ENCODE measurements at regions not wholly inside any gene's neighbourhood (a gene's known extent, or its start where the extent isn't known, plus 50 kb on each side); places are given as distances from the start of the nearest gene placed in this dataset.

GRCh38 chr7:51645255-51645654 lies 328.6 kb upstream of the COBL start:
- Histone ChIP-seq H3K27ac (no peak overlapping the region), H3K9me3 (no peaks in the 10 kb centered on the region), H3K4me1 (no peaks in the 10 kb centered on the region), H3K4me3 (no peak overlapping the region), H3K36me3 (no peaks in the 10 kb centered on the region), H3K27me3 (no peaks in the 10 kb centered on the region)
- intact Hi-C loops (cut with DNase I), result no loop called here
- DNase-seq (no peak), ATAC-seq (no peak)
- WGBS (ENCODE audit: insufficient coverage, low coverage, low lambda C conversion rate, missing lambda C conversion rate), result 59% methylated on average over 9 of the region's 11 CpGs
- no peak for TF ChIP-seq POLR2A (IDR thresholded peaks at IDR 0.05)
- TF ChIP-seq, protein P1, sequence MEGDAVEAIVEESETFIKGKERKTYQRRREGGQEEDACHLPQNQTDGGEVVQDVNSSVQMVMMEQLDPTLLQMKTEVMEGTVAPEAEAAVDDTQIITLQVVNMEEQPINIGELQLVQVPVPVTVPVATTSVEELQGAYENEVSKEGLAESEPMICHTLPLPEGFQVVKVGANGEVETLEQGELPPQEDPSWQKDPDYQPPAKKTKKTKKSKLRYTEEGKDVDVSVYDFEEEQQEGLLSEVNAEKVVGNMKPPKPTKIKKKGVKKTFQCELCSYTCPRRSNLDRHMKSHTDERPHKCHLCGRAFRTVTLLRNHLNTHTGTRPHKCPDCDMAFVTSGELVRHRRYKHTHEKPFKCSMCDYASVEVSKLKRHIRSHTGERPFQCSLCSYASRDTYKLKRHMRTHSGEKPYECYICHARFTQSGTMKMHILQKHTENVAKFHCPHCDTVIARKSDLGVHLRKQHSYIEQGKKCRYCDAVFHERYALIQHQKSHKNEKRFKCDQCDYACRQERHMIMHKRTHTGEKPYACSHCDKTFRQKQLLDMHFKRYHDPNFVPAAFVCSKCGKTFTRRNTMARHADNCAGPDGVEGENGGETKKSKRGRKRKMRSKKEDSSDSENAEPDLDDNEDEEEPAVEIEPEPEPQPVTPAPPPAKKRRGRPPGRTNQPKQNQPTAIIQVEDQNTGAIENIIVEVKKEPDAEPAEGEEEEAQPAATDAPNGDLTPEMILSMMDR (IDR thresholded peaks at IDR 0.05), result no peak

- WGBS (ENCODE audit: insufficient coverage, low coverage, low lambda C conversion rate, missing lambda C conversion rate), result no CpG with 5 or more reads among the region's 2 CpGs
- intact Hi-C loops (cut with DNase I), result no loop called here
Measured at GRCh38 chr7:51644216-51644615, 327.6 kb upstream of the COBL start.

GRCh38 chr7:51640841-51641240 lies 324.2 kb upstream of the COBL start:
- no peak for DNase-seq
- no peak for ATAC-seq
- no peak overlapping the region for H3K27ac ChIP-seq

More at GRCh38 chr7:51644216-51644615, 327.6 kb upstream of the COBL start:
- TF ChIP-seq POLR2A (IDR thresholded peaks at IDR 0.05), result no peak
- TF ChIP-seq, protein P1 (IDR thresholded peaks at IDR 0.05), result no peak
- ATAC-seq, result no peak
- H3K27ac ChIP-seq, result no peak overlapping the region
- no peak overlapping the region for H3K4me3 ChIP-seq
- H3K9me3 ChIP-seq, result no peaks in the 10 kb centered on the region
- no peak for DNase-seq
- H3K27me3 ChIP-seq, result no peaks in the 10 kb centered on the region
- no peaks in the 10 kb centered on the region for H3K4me1 ChIP-seq
- H3K36me3 ChIP-seq, result no peaks in the 10 kb centered on the region

DNA sequence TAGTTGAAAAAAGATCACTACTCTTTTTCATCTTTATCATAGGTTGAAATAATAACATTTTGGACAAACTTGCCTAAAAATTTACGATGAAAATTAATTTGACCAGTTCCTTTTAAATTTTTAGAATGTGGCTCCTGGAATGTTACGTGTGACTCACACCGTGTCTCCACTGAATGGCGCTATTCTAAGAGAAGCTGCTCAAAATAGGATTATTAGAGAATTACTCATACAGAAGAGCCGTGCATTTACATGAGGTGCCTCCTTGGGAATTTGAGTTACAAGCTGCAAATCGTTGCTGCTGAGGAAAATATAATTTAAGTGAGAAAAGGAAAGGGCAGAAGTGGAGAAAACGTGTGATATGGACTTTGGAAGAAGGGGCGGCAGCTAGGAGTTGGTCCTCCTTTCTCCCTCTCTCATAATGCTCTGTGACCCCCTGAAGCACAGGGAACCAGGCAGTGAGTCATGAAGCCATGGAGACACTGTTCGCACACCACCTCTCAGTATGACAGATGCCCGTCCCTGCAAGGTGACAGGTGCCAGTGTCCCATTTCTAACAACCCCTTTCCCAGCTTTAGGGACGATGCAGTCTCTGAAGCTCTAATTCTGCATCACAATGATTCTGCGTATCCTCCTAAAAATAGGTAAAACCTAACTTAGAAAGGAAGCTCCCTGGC lies 323.2 kb upstream of the COBL start:
- Histone ChIP-seq H3K4me3 (no peak overlapping the region), H3K27me3 (no peaks in the 10 kb centered on the region), H3K36me3 (no peaks in the 10 kb centered on the region), H3K27ac (no peak overlapping the region), H3K4me1 (no peaks in the 10 kb centered on the region), H3K9me3 (no peaks in the 10 kb centered on the region)
- DNase-seq, result no peak
- TF ChIP-seq POLR2A (IDR thresholded peaks at IDR 0.05), result no peak
- TF ChIP-seq, protein P1 (IDR thresholded peaks at IDR 0.05), result no peak
- intact Hi-C loops (cut with DNase I), result no loop called here
- ATAC-seq, result no peak
- 52% methylated on average over 10 of the region's 12 CpGs for WGBS (ENCODE audit: insufficient coverage, low coverage, low lambda C conversion rate, missing lambda C conversion rate)

More at GRCh38 chr7:51640841-51641240, 324.2 kb upstream of the COBL start:
- Histone ChIP-seq H3K27me3 (no peaks in the 10 kb centered on the region), H3K36me3 (no peaks in the 10 kb centered on the region), H3K9me3 (no peaks in the 10 kb centered on the region), H3K4me1 (no peaks in the 10 kb centered on the region), H3K4me3 (no peak overlapping the region)
- intact Hi-C loops (cut with DNase I), result no loop called here
- WGBS (ENCODE audit: insufficient coverage, low coverage, low lambda C conversion rate, missing lambda C conversion rate), result 30% methylated on average over 9 of the region's 9 CpGs
- TF ChIP-seq POLR2A (IDR thresholded peaks at IDR 0.05), result no peak
- TF ChIP-seq, protein P1 (IDR thresholded peaks at IDR 0.05), result no peak

All from right lobe of liver (tissue), 6 donors.